Stimulated activated naive CD8-positive, alpha-beta T cell treated with anti-CD3 and anti-CD28 coated beads, Interleukin-15, amount 100 ng/mL, for 72 hours (primary cell): ENCODE measurements at regions not wholly inside any gene's neighbourhood (a gene's known extent, or its start where the extent isn't known, plus 50 kb on each side); places are given as distances from the start of the nearest gene placed in this dataset.
A peak's percentile ranks its signal among the peaks of the same experiment; 100 is the strongest.

ENCODE experiments used
- ATAC-seq: fragments of 150-1000 bp; cut with Tn5 transposase; 2 replicates; pipeline ENCODE4 v1.10.0; 2021; ENCODE audit warnings: mild to moderate bottlenecking, moderate library complexity
- DNase-seq, 2 donors: peaks; one replicate each; pipeline ENCODE4 v3.0.0; 2021 to 2022
- H3K27ac Mint-ChIP-seq, 2 donors: one replicate each; pipeline ENCODE4 v1.8.0; 2022; ENCODE audit warnings: mild to moderate bottlenecking in 2 of 2, mixed read lengths in 2 of 2, moderate library complexity in 2 of 2
- H3K27me3 Mint-ChIP-seq: one replicate; pipeline ENCODE4 v1.8.0; 2022; ENCODE audit warnings: mixed read lengths
- H3K4me1 Mint-ChIP-seq: one replicate; pipeline ENCODE4 v1.8.0; 2022; ENCODE audit warnings: mild to moderate bottlenecking, mixed read lengths
- H3K4me3 Mint-ChIP-seq, 2 donors: one replicate each; pipeline ENCODE4 v1.8.0; 2022; ENCODE audit warnings: mild to moderate bottlenecking in 2 of 2, mixed read lengths in 2 of 2, moderate library complexity in 1 of 2
- H3K9me3 Mint-ChIP-seq, 2 donors: one replicate each; pipeline ENCODE4 v1.8.0; 2022; ENCODE audit warnings: mixed read lengths in 2 of 2

DNA sequence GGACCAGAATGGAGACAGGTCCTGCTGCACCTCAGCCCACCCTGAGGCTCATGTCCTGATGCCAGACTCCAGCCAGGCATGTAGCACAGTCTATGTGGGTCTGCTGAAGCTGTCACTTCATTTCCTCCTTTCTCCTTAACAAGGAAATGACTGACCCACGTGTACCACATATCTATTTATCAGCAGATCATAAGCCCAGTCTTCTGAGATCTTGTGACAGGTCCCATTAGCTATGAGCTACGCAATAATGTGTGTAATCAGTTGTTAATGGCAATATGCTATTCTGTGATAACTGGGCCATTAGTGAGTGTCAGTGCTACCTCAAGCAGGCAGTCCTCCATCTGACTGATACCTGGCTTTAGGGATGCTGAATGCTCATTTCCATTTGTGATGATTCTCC, 615.3 kb downstream of the BCL11A start:
- no peak for ATAC-seq
- H3K27me3 Mint-ChIP-seq: no peaks in the 10 kb centered on the region

DNA sequence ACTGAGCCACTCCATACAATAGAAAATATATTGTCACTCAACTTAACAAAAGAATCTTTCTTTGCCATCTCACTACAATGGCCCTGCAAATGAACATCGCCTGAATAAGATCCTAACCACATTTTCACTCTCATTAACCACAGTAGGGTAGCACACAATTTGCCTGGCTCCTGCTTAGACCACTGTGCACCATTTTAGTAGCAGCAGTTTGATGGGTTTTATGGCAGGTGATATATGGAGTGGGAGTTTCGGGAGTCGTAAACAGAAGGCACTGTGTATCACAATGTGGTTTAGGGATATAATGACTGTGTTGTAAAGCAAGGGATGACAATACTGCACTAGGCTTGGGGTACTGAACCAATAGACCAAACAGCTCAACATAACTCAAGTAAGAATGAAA, 617.4 kb downstream of the BCL11A start:
- no peaks in the 10 kb centered on the region for H3K27me3 Mint-ChIP-seq
- DNase-seq (no peak), ATAC-seq (no peak)
- no peak overlapping the region for H3K27ac Mint-ChIP-seq
- H3K9me3 Mint-ChIP-seq: peaks cover 0 to 7% of the 10 kb centered on the region in 2 donors
- H3K4me3 Mint-ChIP-seq: no peak overlapping the region
- H3K4me1 Mint-ChIP-seq: peaks cover 6% of the 10 kb centered on the region

More for the DNA sequence above, 615.3 kb downstream of the BCL11A start:
- H3K4me1 Mint-ChIP-seq: peaks cover 6% of the 10 kb centered on the region
- H3K9me3 Mint-ChIP-seq: no peaks in the 10 kb centered on the region
- DNase-seq: no peak
- no peak overlapping the region for H3K27ac Mint-ChIP-seq
- no peak overlapping the region for H3K4me3 Mint-ChIP-seq

GRCh38 chr2:59935005-59935404, 618.4 kb downstream of the BCL11A start:
- H3K4me1 Mint-ChIP-seq: peaks cover 6% of the 10 kb centered on the region
- no peak for ATAC-seq
- no peak overlapping the region for H3K27ac Mint-ChIP-seq
- DNase-seq: no peak
- peaks cover 4 to 15% of the 10 kb centered on the region in 2 donors for H3K9me3 Mint-ChIP-seq
- H3K4me3 Mint-ChIP-seq: no peak overlapping the region
- H3K27me3 Mint-ChIP-seq: peaks cover 6% of the 10 kb centered on the region

DNA sequence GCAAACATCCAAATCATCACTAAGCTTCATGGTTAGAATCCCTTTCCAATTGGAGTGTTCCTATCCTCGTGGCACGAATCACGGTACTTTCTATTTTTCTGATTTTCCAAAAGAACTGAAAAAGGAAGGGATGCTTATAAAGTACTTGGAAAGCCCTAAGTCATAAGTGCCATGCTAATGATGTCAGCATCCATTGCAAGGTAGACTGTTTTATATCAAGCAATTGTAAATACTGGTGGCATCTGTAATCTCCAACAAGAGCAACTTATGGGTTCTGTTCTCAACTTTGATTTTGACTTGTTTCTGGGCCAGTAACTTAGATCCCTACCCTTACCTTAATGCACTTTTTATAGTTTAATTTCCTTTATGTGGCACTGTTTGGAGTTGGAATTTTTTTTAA, 619.5 kb downstream of the BCL11A start:
- peaks cover 4 to 15% of the 10 kb centered on the region in 2 donors for H3K9me3 Mint-ChIP-seq
- DNase-seq (no peak), ATAC-seq (no peak)
- no peak overlapping the region for H3K4me3 Mint-ChIP-seq
- H3K27ac Mint-ChIP-seq: no peak overlapping the region
- H3K27me3 Mint-ChIP-seq: peaks cover 6% of the 10 kb centered on the region
- peaks cover 6% of the 10 kb centered on the region for H3K4me1 Mint-ChIP-seq

- Mint-ChIP-seq H3K4me3 (no peak overlapping the region), H3K27ac (no peak overlapping the region), H3K9me3 (peaks cover 4 to 15% of the 10 kb centered on the region in 2 donors), H3K27me3 (peaks cover 6% of the 10 kb centered on the region), H3K4me1 (peaks cover 6% of the 10 kb centered on the region)
- DNase-seq (no peak), ATAC-seq (no peak)
Measured at GRCh38 chr2:59932341-59932740, 621.1 kb downstream of the BCL11A start.

- H3K27ac Mint-ChIP-seq: peak overlapping the region in 1 of 2 donors; percentile 42
- ATAC-seq: no peak
- H3K4me3 Mint-ChIP-seq: no peak overlapping the region
- DNase-seq: no peak
- peaks cover 4 to 15% of the 10 kb centered on the region in 2 donors for H3K9me3 Mint-ChIP-seq
- H3K4me1 Mint-ChIP-seq: no peaks in the 10 kb centered on the region
- peaks cover 6% of the 10 kb centered on the region for H3K27me3 Mint-ChIP-seq
Measured at GRCh38 chr2:59930430-59930829, 623.0 kb downstream of the BCL11A start.

DNA sequence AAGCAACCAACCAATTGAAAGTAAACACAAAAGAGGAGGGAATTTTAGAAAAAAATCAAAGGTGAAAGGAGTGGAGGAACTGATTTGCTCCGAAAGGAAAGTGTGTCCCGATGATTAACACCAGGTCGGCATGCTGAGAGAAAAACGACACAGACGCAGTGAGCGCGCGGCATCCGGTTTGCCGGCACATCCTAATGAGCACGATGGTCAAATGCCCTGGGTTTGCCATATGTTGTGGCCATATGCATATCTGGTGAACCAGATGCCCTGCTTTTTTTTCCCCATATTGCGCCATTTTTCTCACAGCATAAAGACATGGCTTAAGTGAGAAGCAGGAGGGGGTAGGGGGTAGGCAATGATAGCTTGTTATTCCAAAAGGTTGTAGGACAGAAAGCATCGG, 626.7 kb downstream of the BCL11A start:
- Mint-ChIP-seq H3K9me3 (peaks cover 4 to 14% of the 10 kb centered on the region in 2 donors), H3K4me1 (no peaks in the 10 kb centered on the region), H3K4me3 (no peak overlapping the region), H3K27ac (no peak overlapping the region), H3K27me3 (peaks cover 6% of the 10 kb centered on the region)
- no peak for ATAC-seq
- no peak for DNase-seq

GRCh38 chr2:59925321-59925720, 628.1 kb downstream of the BCL11A start:
- Mint-ChIP-seq H3K27me3 (peaks cover 2% of the 10 kb centered on the region), H3K9me3 (peaks cover 2% of the 10 kb centered on the region in 2 donors), H3K4me3 (no peak overlapping the region), H3K27ac (no peak overlapping the region), H3K4me1 (peaks cover 10% of the 10 kb centered on the region)
- ATAC-seq (no peak), DNase-seq (no peak)

- peaks cover 20% of the 10 kb centered on the region for H3K4me1 Mint-ChIP-seq
- ATAC-seq (no peak), DNase-seq (no peak)
- no peaks in the 10 kb centered on the region for H3K27me3 Mint-ChIP-seq
- no peak overlapping the region for H3K4me3 Mint-ChIP-seq
- no peak overlapping the region for H3K27ac Mint-ChIP-seq
- no peaks in the 10 kb centered on the region for H3K9me3 Mint-ChIP-seq
Measured at GRCh38 chr2:59924346-59924745, 629.1 kb downstream of the BCL11A start.

GRCh38 chr2:59922450-59922849, 631.0 kb downstream of the BCL11A start:
- H3K27ac Mint-ChIP-seq: peak overlapping the region in 1 of 2 donors; percentile 58
- H3K4me3 Mint-ChIP-seq: no peak overlapping the region
- DNase-seq (no peak), ATAC-seq (no peak)
- peaks cover 21% of the 10 kb centered on the region for H3K4me1 Mint-ChIP-seq
- no peaks in the 10 kb centered on the region for H3K9me3 Mint-ChIP-seq
- H3K27me3 Mint-ChIP-seq: no peaks in the 10 kb centered on the region

- no peaks in the 10 kb centered on the region for H3K27me3 Mint-ChIP-seq
- DNase-seq (no peak), ATAC-seq (no peak)
- H3K4me1 Mint-ChIP-seq: peaks cover 21% of the 10 kb centered on the region
- H3K27ac Mint-ChIP-seq: peak overlapping the region in 1 of 2 donors; percentile 87
- no peaks in the 10 kb centered on the region for H3K9me3 Mint-ChIP-seq
- no peak overlapping the region for H3K4me3 Mint-ChIP-seq
Measured at GRCh38 chr2:59921743-59922142, 631.7 kb downstream of the BCL11A start.

- no peaks in the 10 kb centered on the region for H3K9me3 Mint-ChIP-seq
- no peaks in the 10 kb centered on the region for H3K27me3 Mint-ChIP-seq
- DNase-seq (no peak), ATAC-seq (no peak)
- no peak overlapping the region for H3K4me3 Mint-ChIP-seq
- H3K4me1 Mint-ChIP-seq: peaks cover 21% of the 10 kb centered on the region
- H3K27ac Mint-ChIP-seq: peak overlapping the region in 1 of 2 donors; percentile 76
Measured at GRCh38 chr2:59920961-59921360, 632.5 kb downstream of the BCL11A start.

DNA sequence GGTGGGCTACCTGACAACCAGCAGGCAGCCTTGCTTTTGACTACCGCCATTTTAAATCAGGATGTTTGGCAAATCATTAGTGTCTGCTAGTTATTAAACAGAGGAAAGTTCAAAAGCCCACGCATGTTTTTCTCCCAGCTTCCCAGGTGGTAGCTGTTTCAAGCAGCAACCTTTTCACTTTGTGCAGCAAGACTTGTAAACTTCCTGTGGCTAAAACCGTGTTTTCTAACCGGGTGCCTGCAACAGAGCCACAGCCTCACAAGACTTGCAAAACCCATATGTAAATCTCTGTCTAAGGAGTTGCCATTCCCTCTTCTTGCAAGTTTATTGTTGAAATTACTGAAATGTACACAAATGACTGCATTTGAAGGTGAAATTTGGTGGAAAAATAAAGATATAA, 633.1 kb downstream of the BCL11A start:
- no peaks in the 10 kb centered on the region for H3K9me3 Mint-ChIP-seq
- DNase-seq (no peak), ATAC-seq (no peak)
- H3K4me3 Mint-ChIP-seq: no peak overlapping the region
- H3K27ac Mint-ChIP-seq: no peak overlapping the region
- H3K4me1 Mint-ChIP-seq: peaks cover 21% of the 10 kb centered on the region
- H3K27me3 Mint-ChIP-seq: no peaks in the 10 kb centered on the region

DNA sequence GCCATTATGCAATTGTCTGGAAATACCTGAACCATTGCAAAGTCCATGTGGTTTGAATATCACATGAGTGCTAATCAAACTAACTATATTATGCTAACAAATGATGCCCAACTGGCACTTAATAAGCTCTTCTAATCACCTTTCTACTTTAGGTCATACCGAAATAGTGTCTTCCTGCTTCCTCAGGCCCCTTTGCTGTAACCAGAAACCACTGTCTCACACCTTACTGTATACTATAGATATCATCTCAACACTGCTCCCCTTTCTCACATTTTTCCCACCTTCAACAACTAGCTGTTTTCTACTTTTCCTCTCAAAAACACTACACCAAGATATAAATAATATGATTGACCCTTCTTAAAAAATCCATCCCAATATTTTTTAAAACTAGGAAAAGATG, 633.9 kb downstream of the BCL11A start:
- Mint-ChIP-seq H3K27ac (no peak overlapping the region), H3K4me1 (peaks cover 21% of the 10 kb centered on the region), H3K27me3 (no peaks in the 10 kb centered on the region), H3K9me3 (no peaks in the 10 kb centered on the region), H3K4me3 (no peak overlapping the region)
- ATAC-seq (no peak), DNase-seq (no peak)

DNA sequence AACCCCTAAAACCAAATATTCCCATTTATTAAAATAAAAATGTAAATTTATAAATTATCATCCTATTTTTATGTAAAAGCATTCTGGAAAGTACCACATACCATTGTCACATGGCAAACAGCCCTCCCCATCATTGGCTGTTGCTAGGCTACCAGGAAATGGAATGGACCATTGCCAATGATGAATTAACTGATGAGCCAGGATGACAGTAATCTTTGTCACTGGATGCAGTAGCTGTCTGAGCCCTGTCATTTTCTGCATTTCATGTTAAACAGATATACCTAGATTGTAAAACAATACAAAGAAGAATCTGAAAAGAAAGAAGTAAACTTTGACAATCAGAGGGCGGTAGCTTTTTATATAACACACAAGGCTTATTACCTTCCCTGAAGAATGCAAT, 641.4 kb downstream of the BCL11A start:
- Mint-ChIP-seq H3K4me1 (peaks cover 19% of the 10 kb centered on the region), H3K9me3 (no peaks in the 10 kb centered on the region)

DNA sequence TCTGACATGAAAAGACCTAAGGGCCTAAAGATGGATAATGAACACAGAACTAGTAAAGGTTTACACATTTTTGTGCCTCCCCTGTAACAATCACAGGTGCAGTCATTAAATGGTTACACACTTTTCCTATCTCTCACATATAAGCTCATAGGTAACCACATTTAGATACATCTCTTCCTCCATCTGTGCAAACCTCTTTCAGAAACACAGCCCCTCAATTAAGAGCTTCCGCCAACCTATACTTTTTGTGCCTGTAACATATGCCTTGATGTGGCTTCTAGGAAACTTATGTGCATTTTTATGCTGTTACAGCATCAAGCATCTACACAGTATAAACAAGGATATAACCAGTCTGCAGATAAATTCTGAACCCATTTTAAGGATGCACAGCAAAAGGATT, 643.3 kb downstream of the BCL11A start:
- Mint-ChIP-seq H3K9me3 (no peaks in the 10 kb centered on the region), H3K4me3 (no peak overlapping the region)

More for the DNA sequence above, 641.4 kb downstream of the BCL11A start:
- no peak for ATAC-seq
- Mint-ChIP-seq H3K4me3 (no peak overlapping the region), H3K27ac (no peak overlapping the region), H3K27me3 (no peaks in the 10 kb centered on the region)
- no peak for DNase-seq

DNA sequence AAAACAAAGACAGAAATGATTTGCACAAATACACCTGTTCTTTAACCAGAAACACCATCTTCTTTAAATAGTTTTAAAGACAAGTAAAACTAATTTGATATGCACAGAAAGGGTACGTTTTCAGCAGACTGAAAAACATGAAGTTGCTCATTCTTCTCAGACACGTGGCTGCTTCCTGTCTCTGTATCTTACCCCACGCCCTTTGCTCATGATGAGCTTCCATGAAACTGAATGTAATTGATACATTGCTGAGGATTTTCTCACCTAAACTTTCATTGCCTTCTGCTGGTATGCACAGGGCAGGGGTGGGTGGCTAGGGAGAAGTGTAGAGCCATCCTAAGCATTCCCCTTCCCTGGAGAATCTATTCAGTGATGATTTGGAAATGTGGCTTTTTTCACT, 644.3 kb downstream of the BCL11A start:
- DNase-seq: no peak
- H3K9me3 Mint-ChIP-seq: no peaks in the 10 kb centered on the region
- ATAC-seq: peak; percentile 46
- H3K4me3 Mint-ChIP-seq: no peak overlapping the region
- H3K4me1 Mint-ChIP-seq: peaks cover 19% of the 10 kb centered on the region
- no peak overlapping the region for H3K27ac Mint-ChIP-seq
- no peaks in the 10 kb centered on the region for H3K27me3 Mint-ChIP-seq

More for the DNA sequence above, 643.3 kb downstream of the BCL11A start:
- H3K27ac Mint-ChIP-seq: no peak overlapping the region
- no peaks in the 10 kb centered on the region for H3K27me3 Mint-ChIP-seq
- H3K4me1 Mint-ChIP-seq: peaks cover 19% of the 10 kb centered on the region
- ATAC-seq (no peak), DNase-seq (no peak)
